ENCODE measurements at regions not wholly inside any gene's neighbourhood (a gene's known extent, or its start where the extent isn't known, plus 50 kb on each side); places are given as distances from the start of the nearest gene placed in this dataset.

DNA sequence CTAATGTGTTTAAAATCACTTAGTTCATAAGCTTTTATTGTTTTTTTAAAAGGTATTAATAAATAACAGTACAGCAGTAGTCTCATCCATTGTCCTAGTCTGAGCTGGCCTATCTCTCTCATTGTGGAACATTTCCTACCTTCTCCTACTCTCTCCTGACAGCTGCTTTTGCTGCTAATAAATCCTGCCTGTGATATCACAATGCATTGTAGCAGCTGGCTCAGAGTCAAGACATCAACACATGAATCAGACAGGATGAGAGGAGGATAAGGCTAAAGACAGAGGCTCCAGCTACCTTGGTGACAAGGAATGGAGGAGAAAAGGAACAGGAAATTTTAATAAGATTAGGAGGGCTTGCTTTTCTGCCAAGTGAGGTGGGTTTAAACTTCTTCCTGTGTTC, 626.1 kb downstream of the HS3ST4 start:
- DNase-seq (ENCODE audit: low read depth): no peak
- no peak overlapping the region for H3K4me3 ChIP-seq (ENCODE audit: low read depth, low read length)
- TF ChIP-seq, protein P1, sequence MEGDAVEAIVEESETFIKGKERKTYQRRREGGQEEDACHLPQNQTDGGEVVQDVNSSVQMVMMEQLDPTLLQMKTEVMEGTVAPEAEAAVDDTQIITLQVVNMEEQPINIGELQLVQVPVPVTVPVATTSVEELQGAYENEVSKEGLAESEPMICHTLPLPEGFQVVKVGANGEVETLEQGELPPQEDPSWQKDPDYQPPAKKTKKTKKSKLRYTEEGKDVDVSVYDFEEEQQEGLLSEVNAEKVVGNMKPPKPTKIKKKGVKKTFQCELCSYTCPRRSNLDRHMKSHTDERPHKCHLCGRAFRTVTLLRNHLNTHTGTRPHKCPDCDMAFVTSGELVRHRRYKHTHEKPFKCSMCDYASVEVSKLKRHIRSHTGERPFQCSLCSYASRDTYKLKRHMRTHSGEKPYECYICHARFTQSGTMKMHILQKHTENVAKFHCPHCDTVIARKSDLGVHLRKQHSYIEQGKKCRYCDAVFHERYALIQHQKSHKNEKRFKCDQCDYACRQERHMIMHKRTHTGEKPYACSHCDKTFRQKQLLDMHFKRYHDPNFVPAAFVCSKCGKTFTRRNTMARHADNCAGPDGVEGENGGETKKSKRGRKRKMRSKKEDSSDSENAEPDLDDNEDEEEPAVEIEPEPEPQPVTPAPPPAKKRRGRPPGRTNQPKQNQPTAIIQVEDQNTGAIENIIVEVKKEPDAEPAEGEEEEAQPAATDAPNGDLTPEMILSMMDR (IDR thresholded peaks at IDR 0.05; ENCODE audit: insufficient read depth, low read depth, low read length, missing control alignments): no peak

- TF ChIP-seq, protein P1 (IDR thresholded peaks at IDR 0.05; ENCODE audit: insufficient read depth, low read depth, low read length, missing control alignments): no peak
- no peak overlapping the region for H3K4me3 ChIP-seq (ENCODE audit: low read depth, low read length)
- DNase-seq (ENCODE audit: low read depth): no peak
Observed at GRCh38 chr16:26330654-26331053, 638.9 kb downstream of the HS3ST4 start.

DNA sequence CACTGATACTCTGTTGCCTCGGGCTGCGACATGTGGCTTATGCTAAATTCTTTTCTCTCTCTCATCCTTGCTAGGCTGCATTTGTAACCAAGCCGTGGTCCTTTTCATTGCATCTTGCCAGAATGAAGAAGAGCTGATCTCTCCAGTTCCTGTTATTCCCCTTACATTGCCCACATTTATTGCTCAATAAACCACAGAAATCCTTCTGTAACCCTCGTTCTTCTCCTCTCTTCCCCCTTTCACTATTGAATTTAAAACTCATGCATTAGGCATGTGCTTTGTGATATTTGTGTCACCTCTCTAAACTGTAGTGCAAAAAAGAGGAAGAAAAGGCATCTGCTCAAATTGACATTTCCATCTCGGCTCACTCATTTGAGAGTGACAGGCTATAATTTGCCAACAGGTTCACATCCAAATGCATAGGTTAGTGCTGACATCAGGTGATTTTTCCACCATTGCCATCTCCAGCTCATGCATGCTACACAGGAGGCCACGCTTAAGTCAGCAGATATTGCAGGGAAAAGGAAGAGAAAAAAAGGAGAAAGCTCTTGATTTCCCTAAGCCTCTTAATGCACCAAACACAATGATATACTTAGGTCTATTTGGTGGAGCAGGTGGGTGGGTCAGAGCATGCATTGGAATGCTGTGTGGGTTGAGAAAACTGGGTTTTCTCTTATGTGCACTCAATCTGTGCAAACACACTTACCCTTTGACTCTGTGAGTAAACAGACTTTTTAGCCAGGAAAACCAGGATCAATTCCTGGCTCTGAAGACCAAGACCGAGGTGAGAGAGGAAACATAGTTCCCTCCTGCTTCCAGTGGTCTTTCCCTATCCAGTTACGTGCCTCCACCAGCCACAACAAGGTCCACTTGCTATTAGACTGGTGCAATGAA, 642.7 kb downstream of the HS3ST4 start:
- DNase-seq (ENCODE audit: low read depth): no peak
- TF ChIP-seq, protein P1 (IDR thresholded peaks at IDR 0.05; ENCODE audit: insufficient read depth, low read depth, low read length, missing control alignments): no peak
- no peak overlapping the region for H3K4me3 ChIP-seq (ENCODE audit: low read depth, low read length)

DNA sequence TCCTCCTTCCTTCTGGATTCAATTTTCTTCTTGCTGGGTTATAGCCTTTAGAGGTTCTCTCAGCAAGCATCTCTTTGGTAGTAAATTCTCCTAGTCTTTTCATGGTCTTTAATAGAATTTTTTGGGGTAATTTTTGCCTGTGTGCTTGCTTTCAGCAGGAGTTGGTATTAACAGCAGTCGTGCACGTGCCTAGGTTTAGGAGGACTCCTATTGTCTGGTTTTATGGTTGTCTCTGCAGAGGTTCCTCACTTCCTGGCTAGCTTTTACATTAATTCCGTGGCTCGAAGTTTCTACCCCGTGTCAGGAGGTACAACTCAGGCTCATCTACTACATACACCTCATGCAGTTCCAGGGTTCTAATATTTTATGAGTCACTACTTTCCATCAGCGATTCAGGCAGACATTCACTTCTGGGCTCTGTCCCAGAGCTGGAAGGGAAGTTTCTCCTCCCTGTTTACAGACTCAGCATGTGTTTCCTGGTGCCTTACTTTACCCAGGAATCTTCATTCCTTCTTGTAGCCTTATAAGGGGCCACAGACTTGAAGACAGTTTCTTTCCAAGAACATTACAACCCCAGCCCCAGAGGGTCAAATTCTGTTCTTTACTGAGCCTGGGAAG, 643.6 kb downstream of the HS3ST4 start:
- DNase-seq (ENCODE audit: low read depth): no peak
- TF ChIP-seq, protein P1 (IDR thresholded peaks at IDR 0.05; ENCODE audit: insufficient read depth, low read depth, low read length, missing control alignments): no peak
- no peak overlapping the region for H3K4me3 ChIP-seq (ENCODE audit: low read depth, low read length)

- TF ChIP-seq, protein P1 (IDR thresholded peaks at IDR 0.05; ENCODE audit: insufficient read depth, low read depth, low read length, missing control alignments): no peak
- no peak for DNase-seq (ENCODE audit: low read depth)
- no peak overlapping the region for H3K4me3 ChIP-seq (ENCODE audit: low read depth, low read length)
Observed at GRCh38 chr16:26342621-26343020, 650.9 kb downstream of the HS3ST4 start.

DNA sequence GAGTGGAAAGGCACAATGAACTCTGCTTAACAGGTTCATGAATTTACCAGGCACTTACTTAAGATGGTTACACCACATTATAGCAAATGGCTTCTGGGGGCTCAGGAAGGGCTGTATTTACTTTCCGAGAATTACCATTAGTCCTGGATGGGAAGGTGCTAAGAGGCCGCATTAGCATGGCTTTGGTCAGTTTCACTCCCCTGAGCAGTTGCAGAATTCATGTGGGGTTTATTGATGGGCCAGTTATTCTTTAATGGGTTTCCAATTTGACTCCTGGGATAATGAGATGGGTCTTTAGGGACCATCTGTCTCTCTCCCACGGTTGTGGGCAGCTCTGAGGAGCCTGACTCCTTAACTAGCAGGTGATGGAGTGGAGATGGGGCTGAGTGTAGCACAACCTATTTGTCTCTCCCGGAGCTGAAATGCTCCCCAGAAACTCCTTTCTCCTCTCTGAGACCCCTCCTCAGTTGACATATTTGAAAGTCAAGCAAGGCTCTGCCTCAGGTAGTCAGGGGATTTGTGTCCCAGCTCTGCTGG, 652.5 kb downstream of the HS3ST4 start:
- H3K4me3 ChIP-seq (ENCODE audit: low read depth, low read length): no peak overlapping the region
- TF ChIP-seq, protein P1 (IDR thresholded peaks at IDR 0.05; ENCODE audit: insufficient read depth, low read depth, low read length, missing control alignments): no peak

More for the DNA sequence above, 652.5 kb downstream of the HS3ST4 start:
- DNase-seq (ENCODE audit: low read depth): no peak
